22Rv1 (cell line): ENCODE measurements at regions not wholly inside any gene's neighbourhood (a gene's known extent, or its start where the extent isn't known, plus 50 kb on each side); places are given as distances from the start of the nearest gene placed in this dataset.

Experiments used
- ZFX ChIP-seq: fragments of 450-650 bp; IDR thresholded peaks from 2 replicates; pipeline ENCODE4 v1.6.1; 2017; ENCODE audit warnings: antibody characterized with exemption, borderline replicate concordance
- TF ChIP-seq, protein P1 (sequence below): fragments of 450-650 bp; IDR thresholded peaks from 2 replicates; pipeline ENCODE4 v1.5.1; 2017; ENCODE audit warnings: mild to moderate bottlenecking

- TF ChIP-seq, protein P1, sequence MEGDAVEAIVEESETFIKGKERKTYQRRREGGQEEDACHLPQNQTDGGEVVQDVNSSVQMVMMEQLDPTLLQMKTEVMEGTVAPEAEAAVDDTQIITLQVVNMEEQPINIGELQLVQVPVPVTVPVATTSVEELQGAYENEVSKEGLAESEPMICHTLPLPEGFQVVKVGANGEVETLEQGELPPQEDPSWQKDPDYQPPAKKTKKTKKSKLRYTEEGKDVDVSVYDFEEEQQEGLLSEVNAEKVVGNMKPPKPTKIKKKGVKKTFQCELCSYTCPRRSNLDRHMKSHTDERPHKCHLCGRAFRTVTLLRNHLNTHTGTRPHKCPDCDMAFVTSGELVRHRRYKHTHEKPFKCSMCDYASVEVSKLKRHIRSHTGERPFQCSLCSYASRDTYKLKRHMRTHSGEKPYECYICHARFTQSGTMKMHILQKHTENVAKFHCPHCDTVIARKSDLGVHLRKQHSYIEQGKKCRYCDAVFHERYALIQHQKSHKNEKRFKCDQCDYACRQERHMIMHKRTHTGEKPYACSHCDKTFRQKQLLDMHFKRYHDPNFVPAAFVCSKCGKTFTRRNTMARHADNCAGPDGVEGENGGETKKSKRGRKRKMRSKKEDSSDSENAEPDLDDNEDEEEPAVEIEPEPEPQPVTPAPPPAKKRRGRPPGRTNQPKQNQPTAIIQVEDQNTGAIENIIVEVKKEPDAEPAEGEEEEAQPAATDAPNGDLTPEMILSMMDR, result no peak
- no peak for TF ChIP-seq ZFX
Observed at GRCh38 chr1:70812442-70813109, 235.0 kb downstream of the PTGER3 start.
